Pons (tissue), 1 donor: ENCODE measurements at regions not wholly inside any gene's neighbourhood (a gene's known extent, or its start where the extent isn't known, plus 50 kb on each side); places are given as distances from the start of the nearest gene placed in this dataset.
"Not testable (repeated sequence)": the region's sequence is repeated elsewhere in the genome, so short reads cannot be mapped to it uniquely, and the experiment has no call there.

Experiments used
- DNase-seq: peaks from one replicate; pipeline ENCODE4 v3.0.0-alpha.2; 2016; ENCODE audit warnings: low spot score

- DNase-seq = peak; percentile 60
These were observed 892.9 kb downstream of the NR2F1-AS1 start for GRCh38 chr5:92687821-92688722.

- peak; percentile 34 for DNase-seq
These were observed 902.4 kb downstream of the NR2F1-AS1 start for GRCh38 chr5:92678640-92679039.

GRCh38 chr5:92676215-92677165 is 904.5 kb downstream of the NR2F1-AS1 start:
- DNase-seq = no peak

GRCh38 chr5:92674321-92674720 is 906.7 kb downstream of the NR2F1-AS1 start:
- no peak for DNase-seq

GRCh38 chr5:92665506-92665905 is 915.5 kb downstream of the NR2F1-AS1 start:
- no peak for DNase-seq

GRCh38 chr5:92662741-92663140 is 918.3 kb downstream of the NR2F1-AS1 start:
- DNase-seq = no peak

GRCh38 chr5:92659246-92659645 is 921.8 kb downstream of the NR2F1-AS1 start:
- DNase-seq = no peak

GRCh38 chr5:92654601-92655000 is 926.4 kb downstream of the NR2F1-AS1 start:
- DNase-seq = not testable (repeated sequence)

- DNase-seq = no peak
These were observed 927.1 kb downstream of the NR2F1-AS1 start for GRCh38 chr5:92653730-92654461.

GRCh38 chr5:92652756-92653155 is 928.3 kb downstream of the NR2F1-AS1 start:
- DNase-seq = no peak

GRCh38 chr5:92644266-92644886 is 936.6 kb downstream of the NR2F1-AS1 start:
- DNase-seq = no peak

GRCh38 chr5:92641031-92641962 is 939.7 kb downstream of the NR2F1-AS1 start:
- DNase-seq = peak; percentile 26

- DNase-seq = peak; percentile 15
These were observed 940.7 kb downstream of the NR2F1-AS1 start for GRCh38 chr5:92640340-92640739.

- DNase-seq = no peak
These were observed 943.1 kb downstream of the NR2F1-AS1 start for GRCh38 chr5:92637960-92638359.

GRCh38 chr5:92637247-92637646 is 943.8 kb downstream of the NR2F1-AS1 start:
- no peak for DNase-seq

GRCh38 chr5:92635001-92635461 is 946.0 kb downstream of the NR2F1-AS1 start:
- no peak for DNase-seq

- no peak for DNase-seq
These were observed 947.0 kb downstream of the NR2F1-AS1 start for GRCh38 chr5:92633875-92634487.

GRCh38 chr5:92633176-92633575 is 947.8 kb downstream of the NR2F1-AS1 start:
- DNase-seq = peak; percentile 10

- not testable (repeated sequence) for DNase-seq
These were observed 949.8 kb downstream of the NR2F1-AS1 start for GRCh38 chr5:92631237-92631701.

GRCh38 chr5:92629574-92629973 is 951.4 kb downstream of the NR2F1-AS1 start:
- no peak for DNase-seq
